Hepatic stellate cell (primary cell): ENCODE measurements at regions not wholly inside any gene's neighbourhood (a gene's known extent, or its start where the extent isn't known, plus 50 kb on each side); places are given as distances from the start of the nearest gene placed in this dataset.

Source experiments
- DNase-seq: peaks from one replicate; pipeline ENCODE4 v3.0.0; 2011; ENCODE audit warnings: low spot score

- DNase-seq: peak; percentile 11
Measured at GRCh38 chr6:122008101-122008999, 391.1 kb upstream of the HSF2 start.

- DNase-seq: no peak
Measured at GRCh38 chr6:122009000-122009350, 390.5 kb upstream of the HSF2 start.

- DNase-seq: no peak
Measured at GRCh38 chr6:122012578-122012977, 386.9 kb upstream of the HSF2 start.

- no peak for DNase-seq
Measured at GRCh38 chr6:122014961-122015360, 384.5 kb upstream of the HSF2 start.

GRCh38 chr6:122020588-122021264 is 378.7 kb upstream of the HSF2 start:
- no peak for DNase-seq

- DNase-seq: no peak
Measured at GRCh38 chr6:122025104-122025503, 374.3 kb upstream of the HSF2 start.

GRCh38 chr6:122026582-122027369 is 372.7 kb upstream of the HSF2 start:
- no peak for DNase-seq

GRCh38 chr6:122028933-122029522 is 370.4 kb upstream of the HSF2 start:
- no peak for DNase-seq

GRCh38 chr6:122033564-122034181 is 365.8 kb upstream of the HSF2 start:
- peak; percentile 8 for DNase-seq

- DNase-seq: no peak
Measured at GRCh38 chr6:122035173-122035572, 364.3 kb upstream of the HSF2 start.

GRCh38 chr6:122040261-122040660 is 359.2 kb upstream of the HSF2 start:
- no peak for DNase-seq

- no peak for DNase-seq
Measured at GRCh38 chr6:122042380-122042779, 357.1 kb upstream of the HSF2 start.

GRCh38 chr6:122042960-122043735 is 356.3 kb upstream of the HSF2 start:
- no peak for DNase-seq

- DNase-seq: no peak
Measured at GRCh38 chr6:122048570-122048969, 350.9 kb upstream of the HSF2 start.

GRCh38 chr6:122049341-122049740 is 350.1 kb upstream of the HSF2 start:
- no peak for DNase-seq

GRCh38 chr6:122050242-122050755 is 349.2 kb upstream of the HSF2 start:
- DNase-seq: no peak

GRCh38 chr6:122052346-122052900 is 347.0 kb upstream of the HSF2 start:
- DNase-seq: no peak

GRCh38 chr6:122059918-122060317 is 339.5 kb upstream of the HSF2 start:
- DNase-seq: no peak

- no peak for DNase-seq
Measured at GRCh38 chr6:122061855-122062254, 337.6 kb upstream of the HSF2 start.

GRCh38 chr6:122063076-122063475 is 336.4 kb upstream of the HSF2 start:
- no peak for DNase-seq

- no peak for DNase-seq
Measured at GRCh38 chr6:122063761-122064160, 335.7 kb upstream of the HSF2 start.
